Stromal cell of bone marrow (primary cell): ENCODE measurements at regions not wholly inside any gene's neighbourhood (a gene's known extent, or its start where the extent isn't known, plus 50 kb on each side); places are given as distances from the start of the nearest gene placed in this dataset.

Experiments
- DNase-seq: peaks from one replicate; pipeline ENCODE4 v3.0.0-alpha.2; 2012; ENCODE audit warnings: low read depth

DNA sequence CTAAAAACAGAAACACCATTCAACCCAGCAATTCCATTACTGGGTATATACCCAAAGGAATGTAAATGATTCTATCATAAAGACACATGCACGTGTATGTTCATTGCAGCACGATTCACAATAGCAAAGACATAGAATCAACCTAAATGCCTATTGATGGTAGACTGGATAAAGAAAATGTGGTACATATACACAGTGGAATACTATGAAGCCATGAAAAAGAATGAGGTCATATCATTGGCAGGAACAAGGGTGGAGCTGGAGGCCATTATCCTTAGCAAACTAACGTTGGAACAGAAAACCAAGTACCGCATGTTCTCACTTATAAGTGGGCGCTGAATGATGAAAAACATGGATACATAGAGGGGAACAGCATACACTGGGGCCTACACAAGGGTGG is 77.2 kb upstream of the MYOCD start:
- DNase-seq, result no peak

DNA sequence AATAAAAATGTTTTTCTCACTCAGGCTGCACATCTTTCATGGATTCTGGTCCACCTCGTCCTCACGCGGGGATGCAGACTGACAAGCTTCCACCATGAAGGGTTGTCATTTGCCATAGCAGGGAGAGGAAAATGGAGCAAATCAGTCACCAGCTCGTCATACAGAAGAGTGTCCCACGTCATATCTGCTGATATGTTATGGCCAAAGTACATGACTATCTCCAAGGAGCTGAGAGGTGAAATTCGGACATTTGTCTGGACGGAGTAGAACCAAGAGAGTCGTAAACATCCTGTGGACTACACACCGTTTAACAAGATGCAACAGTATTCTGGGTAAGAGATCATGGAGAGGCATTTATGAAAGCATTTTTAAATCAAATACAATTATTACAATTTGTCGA is 75.3 kb upstream of the MYOCD start:
- DNase-seq, result no peak

DNA sequence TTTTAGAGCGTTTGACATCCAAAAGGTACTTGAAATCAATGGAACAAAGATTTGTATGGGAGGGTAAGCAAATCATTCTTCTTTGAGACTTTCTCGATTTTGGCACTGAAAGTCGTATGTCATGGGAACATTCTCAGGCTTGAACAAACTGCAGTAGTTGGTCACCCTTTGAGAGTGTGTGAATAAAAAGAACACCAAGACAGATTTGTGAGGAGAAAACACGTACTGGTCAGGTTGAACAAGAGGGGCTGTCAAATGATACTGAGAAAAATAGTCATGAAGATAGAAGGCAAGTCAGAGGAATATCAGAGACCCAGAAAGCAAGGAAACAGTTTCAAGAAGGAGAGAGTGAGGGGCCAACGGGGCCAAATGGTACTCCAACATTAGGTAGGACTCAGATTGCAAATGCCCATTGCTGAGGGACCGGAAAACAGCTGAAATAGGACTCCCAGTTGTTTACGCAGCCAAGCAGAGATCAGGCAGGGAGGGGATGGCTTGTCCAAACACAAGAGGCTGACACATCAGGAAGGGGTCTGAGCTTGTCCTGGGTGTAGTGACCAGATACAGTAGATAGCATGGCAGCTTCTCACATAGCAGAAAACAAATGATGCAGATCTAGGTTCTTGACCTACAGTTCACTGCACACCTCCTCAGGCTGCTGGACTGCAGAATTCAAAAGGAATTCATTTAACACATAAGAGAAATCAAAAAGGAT is 74.5 kb upstream of the MYOCD start:
- DNase-seq, result no peak

DNA sequence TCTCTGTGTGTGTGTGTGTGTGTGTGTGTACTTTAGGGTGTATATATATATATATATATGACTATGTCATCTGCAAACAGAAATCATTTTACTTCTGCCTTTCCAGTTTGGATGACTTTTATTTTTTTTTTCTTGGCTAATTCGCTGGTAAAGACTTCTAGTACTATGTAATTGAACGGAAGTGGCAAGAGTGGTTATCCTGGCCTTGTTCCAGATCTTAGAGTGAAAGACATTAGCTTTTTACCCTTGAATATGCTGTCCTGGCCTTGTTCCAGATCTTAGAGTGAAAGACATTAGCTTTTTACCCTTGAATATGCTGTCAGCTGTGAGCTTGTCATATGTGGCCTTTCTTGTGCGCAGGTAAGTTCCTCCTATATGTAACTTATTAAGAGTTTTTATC is 72.7 kb upstream of the MYOCD start:
- DNase-seq, result no peak

DNA sequence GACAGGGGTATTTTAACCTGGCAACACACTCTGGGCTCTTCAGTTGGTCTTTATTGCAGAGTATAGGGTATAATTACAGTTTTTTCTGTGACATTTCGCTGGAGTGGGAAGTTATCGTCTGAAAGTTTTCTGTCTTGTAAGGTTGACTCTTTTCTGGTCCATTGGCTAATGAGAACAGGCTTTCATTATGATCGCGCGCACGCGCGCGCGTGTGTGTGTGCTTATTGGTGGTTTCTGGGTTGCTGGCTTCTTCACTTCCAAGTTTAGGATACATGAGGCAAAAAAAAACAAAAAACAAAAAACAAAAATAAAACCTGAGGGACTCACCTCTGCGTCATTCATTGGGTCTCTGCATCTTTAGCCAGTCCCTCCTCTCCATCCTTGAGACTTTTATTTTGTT is 68.7 kb upstream of the MYOCD start:
- no peak for DNase-seq

DNA sequence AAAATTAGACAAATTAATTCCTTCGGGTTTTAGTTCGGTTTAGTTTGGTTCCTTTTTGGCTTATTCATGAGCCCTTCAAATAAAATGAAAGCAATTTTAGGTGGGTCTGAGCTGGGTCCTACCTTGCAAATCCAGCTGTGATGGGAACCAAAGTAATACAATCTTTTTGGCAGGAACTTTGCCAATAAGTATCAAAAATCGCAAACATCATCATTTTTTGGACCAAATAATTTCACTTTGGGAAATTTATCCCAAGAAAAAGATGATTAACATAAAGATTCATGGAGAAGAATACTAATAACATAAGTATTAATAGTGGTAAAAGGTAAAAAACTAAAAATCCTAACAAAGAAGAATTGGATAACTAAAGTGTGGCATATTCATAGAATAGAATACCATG is 67.8 kb upstream of the MYOCD start:
- DNase-seq, result no peak

DNA sequence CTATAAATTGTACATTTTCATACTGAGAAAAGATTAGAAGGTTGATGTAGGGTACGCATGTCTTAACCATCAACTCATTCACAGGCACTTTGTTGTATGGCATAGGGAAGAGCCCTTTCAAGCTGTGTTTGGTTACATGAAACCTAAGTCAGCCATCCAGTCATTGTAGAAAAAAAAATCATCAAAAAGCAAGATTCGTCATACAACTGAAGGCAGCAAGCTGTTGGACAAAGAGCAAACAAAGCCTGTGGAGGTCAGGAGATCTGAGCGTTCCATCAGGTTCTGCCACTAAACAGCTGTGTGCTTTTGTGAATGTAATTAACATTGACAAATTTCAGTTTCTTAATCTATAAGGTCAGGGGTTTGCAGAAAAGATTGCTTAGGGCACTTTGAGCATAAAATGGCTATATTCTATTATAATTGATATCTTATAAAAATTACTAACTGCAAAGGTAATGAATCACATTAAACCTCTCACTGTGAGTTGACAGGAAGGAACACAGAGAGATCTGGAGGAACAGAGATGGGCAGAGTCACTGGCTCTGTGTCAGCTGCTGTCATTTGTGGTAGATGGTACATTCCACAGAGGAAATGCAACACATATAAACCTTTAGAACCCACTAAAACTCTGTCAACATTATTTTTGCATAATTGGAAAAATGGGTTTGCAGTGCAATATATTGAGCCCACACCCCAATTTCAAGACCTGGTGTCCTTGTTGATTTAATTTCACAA is 66.3 kb upstream of the MYOCD start:
- no peak for DNase-seq

DNA sequence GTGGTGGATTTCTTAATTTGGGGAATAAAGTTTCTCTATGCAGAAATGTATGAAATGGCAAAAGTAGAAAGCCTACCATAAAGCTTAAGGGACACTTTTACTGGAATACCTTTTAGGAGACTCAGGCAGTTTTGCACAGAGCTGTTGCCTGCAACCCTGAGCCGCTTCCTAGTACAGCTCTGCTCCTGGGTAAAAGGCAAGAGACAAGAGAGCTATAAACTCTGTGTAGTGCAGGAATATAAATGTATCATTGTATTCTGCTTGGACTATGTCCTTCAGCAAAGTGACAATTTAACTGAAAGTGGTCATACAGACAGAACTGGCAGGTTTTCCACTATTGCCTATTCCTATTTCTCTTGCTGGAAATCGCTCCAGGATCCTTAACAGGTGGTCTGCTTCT is 65.3 kb upstream of the MYOCD start:
- DNase-seq, result no peak

DNA sequence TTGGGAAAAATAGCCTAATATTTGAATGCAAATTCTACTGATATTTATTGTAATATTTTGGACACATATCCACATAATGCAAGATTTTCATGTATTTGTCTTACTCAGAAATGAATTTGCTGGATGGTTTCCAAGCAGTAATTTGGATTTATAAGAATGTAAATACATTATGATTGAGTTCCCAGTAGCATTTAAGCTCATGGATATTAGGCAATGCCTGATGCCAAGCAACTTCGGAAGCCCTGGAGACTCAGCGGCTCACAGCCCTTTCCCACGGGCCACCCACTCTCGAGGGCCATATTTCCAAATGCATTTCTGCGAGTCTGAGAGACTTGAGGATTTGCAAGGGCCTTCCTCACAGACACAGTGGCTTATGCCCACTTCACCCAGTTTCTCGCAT is 62.1 kb upstream of the MYOCD start:
- no peak for DNase-seq

DNA sequence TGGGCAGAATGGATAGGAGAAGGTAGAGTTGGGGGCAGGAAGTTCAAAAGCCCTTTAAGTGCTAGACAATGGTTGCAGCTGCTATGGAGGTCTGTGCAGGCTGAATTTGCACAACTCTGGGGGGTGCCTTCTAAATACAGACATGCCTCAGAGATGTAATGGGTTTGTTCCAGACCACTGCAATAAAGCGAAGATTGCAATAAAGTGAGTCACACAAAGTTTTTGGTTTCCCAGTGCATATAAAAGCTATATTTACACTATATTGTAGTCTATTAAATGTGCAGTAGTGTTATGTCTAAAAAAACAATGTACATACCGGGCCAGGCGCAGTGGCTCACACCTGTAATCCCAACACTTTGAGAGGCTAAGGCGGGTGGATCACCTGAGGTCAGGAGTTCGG is 60.5 kb upstream of the MYOCD start:
- DNase-seq, result no peak

DNA sequence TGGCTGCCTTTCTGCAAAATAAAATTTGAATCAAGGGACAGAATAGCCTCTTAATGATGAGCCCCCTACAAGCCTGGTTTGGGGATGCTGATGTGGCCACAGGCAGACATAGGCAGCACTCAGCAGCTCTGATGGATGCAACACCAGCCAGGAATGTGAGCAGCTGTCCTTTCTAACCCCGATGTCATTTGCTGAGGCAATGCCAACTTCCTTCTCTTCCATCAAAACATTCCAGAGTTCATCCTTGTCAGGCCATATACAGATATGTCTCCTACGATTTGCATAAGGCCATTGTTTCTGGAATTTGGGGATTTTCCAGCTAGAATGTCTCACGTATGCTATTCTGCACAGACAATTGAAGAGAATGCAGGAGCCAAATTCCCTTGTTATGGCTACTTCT is 52.1 kb upstream of the MYOCD start:
- DNase-seq, result no peak
